ENCODE measurements at regions not wholly inside any gene's neighbourhood (a gene's known extent, or its start where the extent isn't known, plus 50 kb on each side); places are given as distances from the start of the nearest gene placed in this dataset.

DNA sequence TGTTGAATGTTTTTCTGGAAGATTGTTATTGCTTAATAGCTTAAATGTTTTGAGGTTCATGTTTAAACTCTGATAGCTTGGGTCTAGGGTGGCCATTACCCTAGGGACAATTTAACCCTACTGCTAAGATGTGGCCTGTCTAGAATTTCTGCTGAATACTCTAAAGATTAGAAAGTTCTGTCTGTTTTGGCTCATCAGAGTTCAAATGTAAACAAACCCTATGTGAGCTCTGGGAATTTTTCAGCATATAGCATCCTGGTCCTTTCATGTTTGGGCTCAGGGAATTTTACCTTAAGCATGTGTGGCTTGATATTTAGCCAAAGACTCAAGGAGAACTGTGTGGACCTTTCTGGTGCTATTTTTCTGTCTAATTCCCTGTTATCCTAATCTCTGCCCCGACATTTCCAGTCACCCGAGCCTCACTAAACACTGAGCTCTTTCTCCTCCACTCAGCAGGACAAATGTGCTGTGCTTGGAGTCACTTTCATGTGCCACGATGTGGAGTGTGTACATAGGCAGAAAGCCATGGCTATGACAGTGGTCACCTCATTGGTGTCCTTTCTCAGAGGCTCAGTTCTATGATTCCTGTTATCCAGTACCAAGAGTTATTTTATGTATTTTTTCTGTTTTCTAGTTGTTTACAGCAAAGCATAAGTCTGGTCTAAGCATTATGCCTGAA lies 492.5 kb upstream of the SPHKAP start:
- DNase-seq (ENCODE audit: low read depth in 6 of 9, low spot score in 9 of 9) = no peak
- no peaks in the 10 kb centered on the region for H3K9me3 ChIP-seq (ENCODE audit: control insufficient read depth in 2 of 2, insufficient read depth in 1 of 2, low read length in 1 of 2)
- H3K36me3 ChIP-seq (ENCODE audit: control insufficient read depth in 2 of 2, insufficient read depth in 2 of 2, low read length in 1 of 2) = no peaks in the 10 kb centered on the region
- no peak overlapping the region for H3K4me3 ChIP-seq (ENCODE audit: low read length in 2 of 2)
- 90% methylated on average over 3 of the region's 3 CpGs for WGBS
- H3K27ac ChIP-seq (ENCODE audit: low read depth in 1 of 2, low read length in 1 of 2) = no peak overlapping the region
- no peaks in the 10 kb centered on the region for H3K27me3 ChIP-seq (ENCODE audit: control insufficient read depth in 2 of 2, insufficient read depth in 1 of 2, low read length in 1 of 2)
- H3K4me1 ChIP-seq (ENCODE audit: control insufficient read depth in 2 of 2, insufficient read depth in 2 of 2, low read length in 2 of 2) = no peaks in the 10 kb centered on the region

DNA sequence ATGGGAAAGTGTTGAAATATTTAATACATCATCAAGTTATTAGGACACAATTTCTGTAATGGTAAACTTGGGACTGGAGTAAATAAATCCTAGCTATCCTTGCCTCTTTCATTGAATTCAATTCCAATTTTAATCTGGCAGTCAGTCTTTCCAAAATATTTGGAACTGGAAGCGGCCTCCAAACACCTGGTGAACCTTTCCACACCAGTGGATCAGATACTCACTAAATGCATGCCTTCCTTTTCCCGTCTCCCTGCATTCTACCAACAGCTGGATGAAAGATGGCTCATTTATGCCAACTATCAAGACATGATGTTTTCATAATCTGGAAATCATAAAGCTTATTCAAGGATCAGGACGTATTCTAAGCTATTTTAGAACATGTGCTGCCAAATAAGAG lies 488.2 kb upstream of the SPHKAP start:
- H3K4me3 ChIP-seq (ENCODE audit: low read length in 2 of 2) = no peak overlapping the region
- H3K27me3 ChIP-seq (ENCODE audit: control insufficient read depth in 2 of 2, insufficient read depth in 1 of 2, low read length in 1 of 2) = no peaks in the 10 kb centered on the region
- no peaks in the 10 kb centered on the region for H3K36me3 ChIP-seq (ENCODE audit: control insufficient read depth in 2 of 2, insufficient read depth in 2 of 2, low read length in 1 of 2)
- H3K9me3 ChIP-seq (ENCODE audit: control insufficient read depth in 2 of 2, insufficient read depth in 1 of 2, low read length in 1 of 2) = no peaks in the 10 kb centered on the region
- WGBS = 83% methylated on average over 3 of the region's 3 CpGs
- no peak for DNase-seq (ENCODE audit: low read depth in 6 of 9, low spot score in 9 of 9)
- H3K4me1 ChIP-seq (ENCODE audit: control insufficient read depth in 2 of 2, insufficient read depth in 2 of 2, low read length in 2 of 2) = no peaks in the 10 kb centered on the region
- H3K27ac ChIP-seq (ENCODE audit: low read depth in 1 of 2, low read length in 1 of 2) = no peak overlapping the region

GRCh38 chr2:228665232-228665631 lies 483.7 kb upstream of the SPHKAP start:
- no peak for DNase-seq (ENCODE audit: low read depth in 6 of 9, low spot score in 9 of 9)
- no peak overlapping the region for H3K4me3 ChIP-seq (ENCODE audit: low read length in 2 of 2)
- no peaks in the 10 kb centered on the region for H3K4me1 ChIP-seq (ENCODE audit: control insufficient read depth in 2 of 2, insufficient read depth in 2 of 2, low read length in 2 of 2)
- 85% methylated on average over 1 of the region's 1 CpG for WGBS
- H3K27ac ChIP-seq (ENCODE audit: low read depth in 1 of 2, low read length in 1 of 2) = no peak overlapping the region
- H3K9me3 ChIP-seq (ENCODE audit: control insufficient read depth in 2 of 2, insufficient read depth in 1 of 2, low read length in 1 of 2) = no peaks in the 10 kb centered on the region
- H3K36me3 ChIP-seq (ENCODE audit: control insufficient read depth in 2 of 2, insufficient read depth in 2 of 2, low read length in 1 of 2) = no peaks in the 10 kb centered on the region
- H3K27me3 ChIP-seq (ENCODE audit: control insufficient read depth in 2 of 2, insufficient read depth in 1 of 2, low read length in 1 of 2) = no peaks in the 10 kb centered on the region

DNA sequence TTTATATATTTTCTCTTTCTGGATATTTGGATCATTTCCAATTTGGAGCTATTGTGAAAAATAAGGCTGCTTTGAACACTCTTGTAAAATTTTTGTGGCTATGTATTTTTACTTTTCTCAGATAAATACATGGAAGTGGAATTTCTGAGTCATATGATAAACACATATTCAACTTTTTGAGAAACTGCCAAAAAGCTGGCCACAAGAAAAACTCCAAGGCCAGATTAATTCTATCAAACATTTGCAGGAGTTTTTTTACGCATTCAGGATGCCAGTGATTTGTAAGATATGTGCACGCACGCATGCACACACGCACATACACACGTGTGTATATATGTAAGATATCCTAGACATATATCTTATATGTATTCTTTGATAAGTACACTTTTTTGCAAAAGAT lies 477.5 kb upstream of the SPHKAP start:
- Histone ChIP-seq H3K27ac (ENCODE audit: low read depth in 1 of 2, low read length in 1 of 2) (no peak overlapping the region), H3K4me1 (ENCODE audit: control insufficient read depth in 2 of 2, insufficient read depth in 2 of 2, low read length in 2 of 2) (no peaks in the 10 kb centered on the region), H3K9me3 (ENCODE audit: control insufficient read depth in 2 of 2, insufficient read depth in 1 of 2, low read length in 1 of 2) (no peaks in the 10 kb centered on the region), H3K4me3 (ENCODE audit: low read length in 2 of 2) (no peak overlapping the region), H3K36me3 (ENCODE audit: control insufficient read depth in 2 of 2, insufficient read depth in 2 of 2, low read length in 1 of 2) (no peaks in the 10 kb centered on the region), H3K27me3 (ENCODE audit: control insufficient read depth in 2 of 2, insufficient read depth in 1 of 2, low read length in 1 of 2) (no peaks in the 10 kb centered on the region)
- WGBS = 96% methylated on average over 5 of the region's 5 CpGs
- no peak for DNase-seq (ENCODE audit: low read depth in 6 of 9, low spot score in 9 of 9)

- DNase-seq (ENCODE audit: low read depth in 6 of 9, low spot score in 9 of 9) = no peak
- H3K4me3 ChIP-seq (ENCODE audit: low read length in 2 of 2) = no peak overlapping the region
- WGBS = 66% methylated on average over 6 of the region's 6 CpGs
- H3K27ac ChIP-seq (ENCODE audit: low read depth in 1 of 2, low read length in 1 of 2) = no peak overlapping the region
- H3K4me1 ChIP-seq (ENCODE audit: control insufficient read depth in 2 of 2, insufficient read depth in 2 of 2, low read length in 2 of 2) = no peaks in the 10 kb centered on the region
- no peaks in the 10 kb centered on the region for H3K27me3 ChIP-seq (ENCODE audit: control insufficient read depth in 2 of 2, insufficient read depth in 1 of 2, low read length in 1 of 2)
- H3K9me3 ChIP-seq (ENCODE audit: control insufficient read depth in 2 of 2, insufficient read depth in 1 of 2, low read length in 1 of 2) = no peaks in the 10 kb centered on the region
- H3K36me3 ChIP-seq (ENCODE audit: control insufficient read depth in 2 of 2, insufficient read depth in 2 of 2, low read length in 1 of 2) = no peaks in the 10 kb centered on the region
These were observed 476.4 kb upstream of the SPHKAP start for GRCh38 chr2:228657807-228658402.

DNA sequence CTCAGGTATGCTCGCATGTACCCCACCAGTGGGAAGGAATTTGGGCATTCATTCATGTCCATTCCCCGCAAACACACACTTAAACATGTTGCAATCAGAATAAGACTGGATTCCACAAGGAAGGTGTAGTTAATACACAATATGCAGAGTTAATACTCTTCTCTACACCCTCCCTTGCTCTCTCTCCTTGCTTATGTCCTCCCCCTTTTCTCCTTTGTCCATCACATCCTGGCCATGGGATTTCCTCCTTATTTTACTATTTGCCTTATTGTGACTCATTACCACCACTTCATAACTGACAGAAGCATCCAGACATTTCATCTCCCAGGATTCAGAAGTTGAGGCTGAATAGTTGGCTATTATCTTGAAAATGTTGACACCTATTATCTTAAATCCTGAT lies 473.8 kb upstream of the SPHKAP start:
- no peak overlapping the region for H3K4me3 ChIP-seq (ENCODE audit: low read length in 2 of 2)
- no peaks in the 10 kb centered on the region for H3K36me3 ChIP-seq (ENCODE audit: control insufficient read depth in 2 of 2, insufficient read depth in 2 of 2, low read length in 1 of 2)
- no peaks in the 10 kb centered on the region for H3K9me3 ChIP-seq (ENCODE audit: control insufficient read depth in 2 of 2, insufficient read depth in 1 of 2, low read length in 1 of 2)
- H3K27ac ChIP-seq (ENCODE audit: low read depth in 1 of 2, low read length in 1 of 2) = no peak overlapping the region
- DNase-seq (ENCODE audit: low read depth in 6 of 9, low spot score in 9 of 9) = no peak
- 91% methylated on average over 2 of the region's 2 CpGs for WGBS
- H3K4me1 ChIP-seq (ENCODE audit: control insufficient read depth in 2 of 2, insufficient read depth in 2 of 2, low read length in 2 of 2) = no peaks in the 10 kb centered on the region
- H3K27me3 ChIP-seq (ENCODE audit: control insufficient read depth in 2 of 2, insufficient read depth in 1 of 2, low read length in 1 of 2) = no peaks in the 10 kb centered on the region

GRCh38 chr2:228654707-228655106 lies 473.2 kb upstream of the SPHKAP start:
- DNase-seq (ENCODE audit: low read depth in 6 of 9, low spot score in 9 of 9) = no peak
- no peaks in the 10 kb centered on the region for H3K4me1 ChIP-seq (ENCODE audit: control insufficient read depth in 2 of 2, insufficient read depth in 2 of 2, low read length in 2 of 2)
- no peaks in the 10 kb centered on the region for H3K27me3 ChIP-seq (ENCODE audit: control insufficient read depth in 2 of 2, insufficient read depth in 1 of 2, low read length in 1 of 2)
- no peak overlapping the region for H3K4me3 ChIP-seq (ENCODE audit: low read length in 2 of 2)
- no peaks in the 10 kb centered on the region for H3K9me3 ChIP-seq (ENCODE audit: control insufficient read depth in 2 of 2, insufficient read depth in 1 of 2, low read length in 1 of 2)
- no peak overlapping the region for H3K27ac ChIP-seq (ENCODE audit: low read depth in 1 of 2, low read length in 1 of 2)
- WGBS = 89% methylated on average over 2 of the region's 2 CpGs
- H3K36me3 ChIP-seq (ENCODE audit: control insufficient read depth in 2 of 2, insufficient read depth in 2 of 2, low read length in 1 of 2) = no peaks in the 10 kb centered on the region

DNA sequence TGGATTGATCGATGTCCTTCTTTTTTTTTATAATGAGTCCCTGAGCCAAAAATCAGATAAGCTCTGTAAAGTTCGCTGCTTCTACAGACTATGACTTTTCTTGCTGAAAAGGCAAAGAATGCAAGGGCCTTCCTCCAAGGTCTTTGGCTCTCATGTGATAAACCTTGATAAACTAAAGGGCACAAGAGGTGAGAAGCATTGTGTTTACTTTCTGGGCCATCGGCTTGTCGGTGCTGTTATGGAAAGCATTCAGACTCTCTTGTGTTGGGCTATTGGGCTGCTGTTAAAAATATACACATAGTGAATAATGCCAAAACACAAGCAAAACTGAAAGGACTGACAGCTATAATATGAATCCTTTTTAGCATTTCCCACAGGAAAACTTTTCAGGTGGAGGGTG lies 472.4 kb upstream of the SPHKAP start:
- no peak overlapping the region for H3K4me3 ChIP-seq (ENCODE audit: low read length in 2 of 2)
- no peak for DNase-seq (ENCODE audit: low read depth in 6 of 9, low spot score in 9 of 9)
- 88% methylated on average over 4 of the region's 4 CpGs for WGBS
- no peaks in the 10 kb centered on the region for H3K27me3 ChIP-seq (ENCODE audit: control insufficient read depth in 2 of 2, insufficient read depth in 1 of 2, low read length in 1 of 2)
- no peaks in the 10 kb centered on the region for H3K36me3 ChIP-seq (ENCODE audit: control insufficient read depth in 2 of 2, insufficient read depth in 2 of 2, low read length in 1 of 2)
- H3K27ac ChIP-seq (ENCODE audit: low read depth in 1 of 2, low read length in 1 of 2) = no peak overlapping the region
- H3K4me1 ChIP-seq (ENCODE audit: control insufficient read depth in 2 of 2, insufficient read depth in 2 of 2, low read length in 2 of 2) = no peaks in the 10 kb centered on the region
- H3K9me3 ChIP-seq (ENCODE audit: control insufficient read depth in 2 of 2, insufficient read depth in 1 of 2, low read length in 1 of 2) = no peaks in the 10 kb centered on the region

DNA sequence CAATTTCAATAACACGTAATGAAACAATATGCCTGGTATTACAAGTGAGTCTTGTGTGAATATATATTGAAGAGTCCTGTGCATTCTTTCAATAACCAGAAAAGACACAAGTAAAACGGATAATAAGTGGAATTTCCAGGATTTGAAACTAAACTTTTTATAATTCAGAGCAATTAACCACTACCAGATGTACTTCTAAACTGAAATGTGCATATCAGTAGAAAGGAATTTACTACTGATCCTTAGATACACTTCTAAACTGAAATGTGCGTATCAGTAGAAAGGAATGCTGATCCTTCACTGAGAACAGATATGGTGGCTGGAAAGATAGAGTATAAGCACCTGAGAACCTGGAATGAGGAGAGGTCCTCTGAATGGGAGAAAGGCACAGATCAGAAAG lies 470.9 kb upstream of the SPHKAP start:
- Histone ChIP-seq H3K27me3 (ENCODE audit: control insufficient read depth in 2 of 2, insufficient read depth in 1 of 2, low read length in 1 of 2) (no peaks in the 10 kb centered on the region), H3K9me3 (ENCODE audit: control insufficient read depth in 2 of 2, insufficient read depth in 1 of 2, low read length in 1 of 2) (no peaks in the 10 kb centered on the region), H3K36me3 (ENCODE audit: control insufficient read depth in 2 of 2, insufficient read depth in 2 of 2, low read length in 1 of 2) (no peaks in the 10 kb centered on the region), H3K27ac (ENCODE audit: low read depth in 1 of 2, low read length in 1 of 2) (no peak overlapping the region), H3K4me3 (ENCODE audit: low read length in 2 of 2) (no peak overlapping the region), H3K4me1 (ENCODE audit: control insufficient read depth in 2 of 2, insufficient read depth in 2 of 2, low read length in 2 of 2) (no peaks in the 10 kb centered on the region)
- DNase-seq (ENCODE audit: low read depth in 6 of 9, low spot score in 9 of 9) = no peak
- WGBS = 91% methylated on average over 3 of the region's 3 CpGs
